Hepatocyte (in vitro differentiated cells): ENCODE measurements at regions not wholly inside any gene's neighbourhood (a gene's known extent, or its start where the extent isn't known, plus 50 kb on each side); places are given as distances from the start of the nearest gene placed in this dataset.
"Not testable (repeated sequence)": the region's sequence is repeated elsewhere in the genome, so short reads cannot be mapped to it uniquely, and the experiment has no call there.

Source experiments
- DNase-seq: peaks from one replicate; pipeline ENCODE4 v3.0.0-alpha.2; 2016; ENCODE audit warnings: low spot score
- H2AFZ ChIP-seq: fragments of 200-600 bp; sonication (generic); 2 replicates; pipeline ENCODE4 v1.6.0; 2016; ENCODE audit warnings: antibody characterized with exemption, mild to moderate bottlenecking
- H3K27ac ChIP-seq: fragments of 200-600 bp; sonication (generic); 2 replicates; pipeline ENCODE4 v1.5.1; 2016; ENCODE audit warnings: mild to moderate bottlenecking
- H3K27me3 ChIP-seq: fragments of 200-600 bp; sonication (generic); 2 replicates; pipeline ENCODE4 v1.6.1; 2016
- H3K36me3 ChIP-seq: fragments of 200-600 bp; sonication (generic); replicated peaks from 2 replicates; pipeline ENCODE4 v1.5.1; 2016; ENCODE audit warnings: low read depth; ENCODE audit not compliant: insufficient read depth
- H3K4me1 ChIP-seq: fragments of 200-600 bp; sonication (generic); 2 replicates; pipeline ENCODE4 v1.5.1; 2016; ENCODE audit warnings: mild to moderate bottlenecking, moderate library complexity; ENCODE audit not compliant: insufficient read depth
- H3K4me2 ChIP-seq: fragments of 200-600 bp; sonication (generic); 2 replicates; pipeline ENCODE4 v1.6.0; 2016
- H3K4me3 ChIP-seq: fragments of 200-600 bp; sonication (generic); 2 replicates; pipeline ENCODE4 v1.5.1; 2016; ENCODE audit warnings: mild to moderate bottlenecking
- H3K79me2 ChIP-seq: fragments of 200-600 bp; sonication (generic); 2 replicates; pipeline ENCODE4 v1.6.0; 2017; ENCODE audit warnings: mild to moderate bottlenecking
- H3K9me2 ChIP-seq: fragments of 200-600 bp; sonication (generic); replicated peaks from 2 replicates; pipeline ENCODE4 v1.6.0; 2017; ENCODE audit warnings: mild to moderate bottlenecking; ENCODE audit not compliant: insufficient read depth
- H3K9me3 ChIP-seq: fragments of 200-600 bp; sonication (generic); 2 replicates; pipeline ENCODE4 v1.5.1; 2016; ENCODE audit warnings: low read depth, mild to moderate bottlenecking
- H4K20me1 ChIP-seq: fragments of 200-600 bp; sonication (generic); 2 replicates; pipeline ENCODE4 v1.6.0; 2016; ENCODE audit warnings: mild to moderate bottlenecking; ENCODE audit not compliant: insufficient read depth, poor library complexity, severe bottlenecking
- CTCF ChIP-seq: fragments of 200-600 bp; sonication (generic); IDR thresholded peaks from 2 replicates; pipeline ENCODE4 v1.5.1; 2016; ENCODE audit warnings: antibody characterized with exemption, mild to moderate bottlenecking; ENCODE audit not compliant: poor library complexity
- EZH2 ChIP-seq: fragments of 200-600 bp; sonication (generic); IDR thresholded peaks from 2 replicates; pipeline ENCODE4 v1.6.1; 2016; ENCODE audit warnings: antibody characterized with exemption, mild to moderate bottlenecking, borderline replicate concordance
- EZH2phosphoT487 ChIP-seq: fragments of 200-600 bp; sonication (generic); IDR thresholded peaks from one replicate; pipeline ENCODE4 v1.6.1; 2018; ENCODE audit warnings: antibody characterized with exemption, mild to moderate bottlenecking, low read depth, moderate library complexity; ENCODE audit not compliant: unreplicated experiment, severe bottlenecking
- WGBS: methylation state at CpG from one replicate; pipeline ENCODE4 v1.1.6; 2016; ENCODE audit warnings: low lambda C conversion rate; ENCODE audit errors: missing lambda C conversion rate; 5-methylcytosine and 5-hydroxymethylcytosine counted together

- H3K79me2 ChIP-seq = no peaks in the 10 kb centered on the region
- H3K36me3 ChIP-seq = no peaks in the 10 kb centered on the region
- H3K4me3 ChIP-seq = no peak overlapping the region
- no peaks in the 10 kb centered on the region for H3K9me2 ChIP-seq
- no peaks in the 10 kb centered on the region for H3K9me3 ChIP-seq
- no peak overlapping the region for H2AFZ ChIP-seq
- no peaks in the 10 kb centered on the region for H4K20me1 ChIP-seq
- H3K27ac ChIP-seq = no peak overlapping the region
- H3K4me1 ChIP-seq = peaks cover 23% of the 10 kb centered on the region
- H3K4me2 ChIP-seq = no peak overlapping the region
- no peaks in the 10 kb centered on the region for H3K27me3 ChIP-seq
- WGBS = 91% methylated on average over 11 of the region's 11 CpGs
- no peak for DNase-seq
- TF ChIP-seq CTCF = no peak
- TF ChIP-seq EZH2phosphoT487 = no peak
- TF ChIP-seq EZH2 = no peak
These were observed 67.1 kb downstream of the EDN1 start for GRCh38 chr6:12356983-12357972.

GRCh38 chr6:12359036-12359435 is 68.9 kb downstream of the EDN1 start:
- H3K4me3 ChIP-seq = no peak overlapping the region
- no peaks in the 10 kb centered on the region for H3K27me3 ChIP-seq
- no peaks in the 10 kb centered on the region for H3K36me3 ChIP-seq
- H2AFZ ChIP-seq = no peak overlapping the region
- H3K4me2 ChIP-seq = no peak overlapping the region
- no peaks in the 10 kb centered on the region for H3K9me2 ChIP-seq
- H3K79me2 ChIP-seq = no peaks in the 10 kb centered on the region
- peaks cover 20% of the 10 kb centered on the region for H3K4me1 ChIP-seq
- no peak for DNase-seq
- no peaks in the 10 kb centered on the region for H3K9me3 ChIP-seq
- WGBS = 54% methylated on average over 3 of the region's 3 CpGs
- no peak overlapping the region for H3K27ac ChIP-seq
- TF ChIP-seq EZH2phosphoT487 = no peak
- TF ChIP-seq CTCF = no peak
- no peak for TF ChIP-seq EZH2
- no peaks in the 10 kb centered on the region for H4K20me1 ChIP-seq

GRCh38 chr6:12361042-12361765 is 71.0 kb downstream of the EDN1 start:
- Histone ChIP-seq H3K27ac (no peak overlapping the region), H3K27me3 (no peaks in the 10 kb centered on the region), H2AFZ (no peak overlapping the region), H3K9me3 (no peaks in the 10 kb centered on the region), H3K4me1 (peaks cover 19% of the 10 kb centered on the region), H3K36me3 (no peaks in the 10 kb centered on the region), H3K79me2 (no peaks in the 10 kb centered on the region), H4K20me1 (no peaks in the 10 kb centered on the region), H3K9me2 (no peaks in the 10 kb centered on the region), H3K4me3 (no peak overlapping the region), H3K4me2 (no peak overlapping the region)
- DNase-seq = no peak
- no peak for TF ChIP-seq CTCF
- no peak for TF ChIP-seq EZH2phosphoT487
- TF ChIP-seq EZH2 = no peak
- 79% methylated on average over 2 of the region's 2 CpGs for WGBS

- WGBS = 91% methylated on average over 6 of the region's 6 CpGs
- not testable (repeated sequence) for H4K20me1 ChIP-seq, H3K4me2 ChIP-seq, H3K9me3 ChIP-seq, H2AFZ ChIP-seq, DNase-seq, H3K27me3 ChIP-seq, H3K4me3 ChIP-seq, H3K36me3 ChIP-seq, H3K9me2 ChIP-seq, H3K79me2 ChIP-seq
- peak overlapping the region; percentile 93 for H3K27ac ChIP-seq
- H3K4me1 ChIP-seq = peaks cover 28% of the 10 kb centered on the region
These were observed 73.1 kb downstream of the EDN1 start for GRCh38 chr6:12363277-12363650.
